ENCODE measurements at regions not wholly inside any gene's neighbourhood (a gene's known extent, or its start where the extent isn't known, plus 50 kb on each side); places are given as distances from the start of the nearest gene placed in this dataset.

DNA sequence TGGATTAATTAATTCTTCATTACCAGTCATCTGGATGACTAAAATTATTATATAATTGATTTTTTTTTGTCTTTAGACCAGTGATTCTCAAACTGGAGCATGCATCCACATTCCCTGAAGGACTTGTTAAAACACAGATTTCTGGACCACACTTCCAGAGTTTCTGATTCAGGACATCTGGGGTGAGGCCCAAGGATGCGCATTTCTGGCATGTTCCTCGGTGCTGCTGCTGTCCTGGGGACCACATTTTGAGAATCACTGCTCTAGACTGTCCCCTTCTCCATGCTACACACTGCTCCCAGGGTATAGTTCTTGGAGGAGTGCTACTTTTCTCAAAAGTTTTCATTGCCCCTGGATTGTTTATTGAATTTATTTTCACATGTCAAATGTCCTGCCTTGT is 145.0 kb downstream of the RNF144B start:
- no peaks in the 10 kb centered on the region for H3K79me2 ChIP-seq (ENCODE audit: control insufficient read depth, insufficient read depth, low read length)
- no peak for FAIRE-seq
- ChIA-PET CTCF (interaction anchor here (7.4 kb wide), 1 partner anchor 1524 kb away, joined by 87 read pairs; no protein-coding TSS in a partner anchor), POLR2A (no interaction called here)
- peaks cover 2% of the 10 kb centered on the region for H3K4me1 ChIP-seq (ENCODE audit: control insufficient read depth, extremely low read depth, insufficient read depth, low read length)
- no peak overlapping the region for H3K4me2 ChIP-seq (ENCODE audit: insufficient read depth, low read length)
- DNase-seq (ENCODE audit: low read depth, low spot score), result no peak
- no TSS peak for BruUV-seq (replicated peaks)
- H3K27me3 ChIP-seq (ENCODE audit: control insufficient read depth in 2 of 2, insufficient read depth in 2 of 2, low read length in 2 of 2), result peaks cover 7 to 24% of the 10 kb centered on the region in 2 experiments
- no peak overlapping the region for H3K27ac ChIP-seq (ENCODE audit: insufficient read depth, low read depth, low read length)
- H3K36me3 ChIP-seq (ENCODE audit: control insufficient read depth in 2 of 2, extremely low read depth in 1 of 2, insufficient read depth in 2 of 2, low read length in 2 of 2), result no peaks in the 10 kb centered on the region
- dilution Hi-C loops (cut with MboI; ENCODE audit: extremely low pct_ligation_motif_present, low sequenced_read_pairs) (no loop called here), intact Hi-C loops (cut with micrococcal nuclease) (no loop called here)
- no peaks in the 10 kb centered on the region for H3K9me1 ChIP-seq (replicated peaks; ENCODE audit: control insufficient read depth, extremely low read depth, insufficient read depth, low read length)
- H4K20me1 ChIP-seq (replicated peaks; ENCODE audit: control insufficient read depth, extremely low read depth, insufficient read depth, low read length), result no peaks in the 10 kb centered on the region
- H3K9ac ChIP-seq (replicated peaks; ENCODE audit: extremely low read depth, insufficient read depth, low read length), result no peak overlapping the region
- H3K9me3 ChIP-seq (replicated peaks; ENCODE audit: control insufficient read depth, insufficient read depth, low read length), result no peaks in the 10 kb centered on the region
- no peak overlapping the region for H3K4me3 ChIP-seq (replicated peaks in 1 of 3; ENCODE audit: insufficient read depth in 1 of 3, low read depth in 1 of 3, low read length in 3 of 3)
- no peak overlapping the region for H2AFZ ChIP-seq (ENCODE audit: low read depth, low read length)
- TF ChIP-seq FOS (IDR thresholded peaks at IDR 0.05; ENCODE audit: borderline replicate concordance, insufficient read depth, low read length), result no peak
- no peak for TF ChIP-seq GATA2 (IDR thresholded peaks at IDR 0.05; ENCODE audit: insufficient read depth, insufficient read length, low read depth, low read length)
- no peak for TF ChIP-seq MYC (IDR thresholded peaks at IDR 0.05; ENCODE audit: low read depth, low read length)
- TF ChIP-seq CTCF (IDR thresholded peaks at IDR 0.05; ENCODE audit: extremely low read depth in 1 of 2, insufficient read depth in 1 of 2, low read depth in 1 of 2, low read length in 2 of 2), result no peak
- TF ChIP-seq, protein P1, sequence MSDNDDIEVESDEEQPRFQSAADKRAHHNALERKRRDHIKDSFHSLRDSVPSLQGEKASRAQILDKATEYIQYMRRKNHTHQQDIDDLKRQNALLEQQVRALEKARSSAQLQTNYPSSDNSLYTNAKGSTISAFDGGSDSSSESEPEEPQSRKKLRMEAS (IDR thresholded peaks at IDR 0.05; ENCODE audit: insufficient read depth, insufficient read length), result no peak
- no peak for TF ChIP-seq POLR2A (IDR thresholded peaks at IDR 0.05; ENCODE audit: low read depth, low read length)
- no peak for TF ChIP-seq JUN (IDR thresholded peaks at IDR 0.05; ENCODE audit: borderline replicate concordance, insufficient read depth, insufficient read length, low read depth)
- no peak for TF ChIP-seq EZH2 (IDR thresholded peaks at IDR 0.05; ENCODE audit: borderline replicate concordance, low read depth, low read length, severe bottlenecking)
- TF ChIP-seq POLR2AphosphoS5 (IDR thresholded peaks at IDR 0.05; ENCODE audit: insufficient read depth, low read depth, low read length), result no peak

Measured in endothelial cell of umbilical vein (primary cell).